NCI-H345 (cell line): ENCODE measurements at regions not wholly inside any gene's neighbourhood (a gene's known extent, or its start where the extent isn't known, plus 50 kb on each side); places are given as distances from the start of the nearest gene placed in this dataset.

Source experiments
- DNase-seq: peaks from one replicate; lab custom pipeline; 2025; lab: John Stamatoyannopoulos, UW

DNA sequence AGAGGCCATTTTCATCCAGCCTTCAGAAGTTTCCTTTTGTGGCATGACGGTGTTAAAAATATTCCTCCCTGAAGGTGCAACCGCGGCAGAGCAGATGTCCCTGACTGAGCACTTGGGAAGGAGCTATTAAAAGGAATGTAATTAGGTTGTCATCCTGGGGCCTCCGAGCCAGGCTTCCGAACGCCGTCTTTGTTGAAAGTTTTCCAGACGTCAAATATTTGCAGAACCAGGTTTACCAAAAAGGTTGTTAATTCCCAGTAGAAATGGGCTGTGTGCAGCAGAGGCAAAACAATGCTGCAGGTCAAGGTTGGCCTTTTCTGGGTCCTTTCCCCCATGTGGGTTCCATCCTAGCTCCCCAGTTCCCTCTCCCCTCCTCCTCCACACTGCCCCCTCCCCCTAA is 88.8 kb upstream of the CALM2 start:
- no peak for DNase-seq

- no peak for DNase-seq
Observed at GRCh38 chr2:47264686-47265085, 88.4 kb upstream of the CALM2 start.

DNA sequence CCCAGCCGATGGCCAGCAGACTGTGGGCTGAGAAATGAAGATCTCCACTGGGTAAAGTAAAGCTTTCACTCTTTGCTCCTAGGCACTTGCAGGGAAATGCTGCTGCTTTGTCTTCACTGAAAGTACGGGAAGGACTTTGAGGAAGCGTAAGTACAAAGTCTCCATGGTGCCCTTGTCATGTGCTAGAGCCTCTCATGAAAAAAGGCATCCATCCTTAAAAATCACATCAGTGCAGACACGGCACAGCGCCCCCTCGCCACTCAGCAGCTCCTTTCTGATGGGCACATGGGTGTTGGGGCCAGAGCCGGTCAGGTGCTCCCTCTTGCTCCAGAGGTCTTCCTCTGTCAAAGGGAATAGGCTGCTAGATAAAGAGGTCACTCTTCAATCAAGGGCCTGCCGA is 87.8 kb upstream of the CALM2 start:
- no peak for DNase-seq

DNA sequence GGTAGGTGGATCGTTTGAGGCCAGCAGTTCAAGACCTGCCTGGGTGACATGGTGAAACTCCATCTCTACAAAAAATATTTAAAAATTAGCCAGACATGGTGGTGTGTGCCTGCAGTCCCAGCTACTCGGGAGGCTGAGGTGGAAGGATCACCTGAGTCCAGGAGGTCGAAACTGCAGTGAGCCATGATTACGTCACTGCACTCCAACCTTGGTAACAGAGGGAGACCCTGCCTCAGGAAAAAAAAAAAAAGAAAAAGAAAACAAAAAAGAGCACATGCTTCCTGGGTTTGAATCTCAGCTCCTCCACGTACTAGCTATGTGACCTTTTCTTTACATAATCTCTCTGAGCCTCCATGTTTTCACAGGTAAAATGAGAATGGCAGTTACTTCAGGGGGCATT is 86.3 kb upstream of the CALM2 start:
- DNase-seq: no peak

DNA sequence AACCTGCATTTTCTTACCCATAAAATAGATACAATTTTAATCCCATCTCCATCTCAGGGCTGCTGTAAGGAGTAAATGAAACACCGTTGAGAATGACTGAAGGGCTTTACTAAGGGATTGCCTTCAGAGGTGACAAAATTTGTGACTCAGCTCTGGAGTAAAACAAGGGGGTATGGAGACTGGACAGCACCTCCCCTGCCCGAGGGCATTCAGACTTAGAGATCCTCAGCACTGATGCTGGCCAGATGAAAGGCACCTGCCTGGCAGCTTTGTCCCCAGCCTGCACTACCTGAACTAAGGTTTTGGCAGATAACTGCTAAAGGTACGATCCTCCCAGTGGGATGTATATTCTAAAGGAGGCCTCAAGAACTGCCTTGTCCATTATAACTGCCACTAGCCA is 84.7 kb upstream of the CALM2 start:
- DNase-seq: no peak

DNA sequence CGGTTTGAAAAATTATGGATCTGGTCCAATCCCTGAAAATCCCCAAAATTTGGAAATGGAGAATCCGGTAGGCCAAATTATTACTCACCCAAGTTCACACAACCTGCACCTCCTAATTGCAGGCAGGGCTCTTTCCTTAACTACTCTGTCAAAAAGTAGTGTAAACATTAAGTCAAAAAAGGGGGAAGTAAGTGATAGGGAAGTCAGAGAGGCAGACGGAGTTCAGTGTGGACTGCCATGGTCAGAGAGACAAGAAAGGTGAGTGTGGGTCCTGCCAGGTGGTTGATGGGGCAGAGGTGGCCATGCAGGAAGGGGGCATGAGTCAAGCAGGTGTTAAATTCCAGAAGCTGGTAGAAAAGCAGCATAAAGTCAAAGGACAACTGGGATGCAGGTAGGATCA is 83.5 kb upstream of the CALM2 start:
- DNase-seq: no peak

DNA sequence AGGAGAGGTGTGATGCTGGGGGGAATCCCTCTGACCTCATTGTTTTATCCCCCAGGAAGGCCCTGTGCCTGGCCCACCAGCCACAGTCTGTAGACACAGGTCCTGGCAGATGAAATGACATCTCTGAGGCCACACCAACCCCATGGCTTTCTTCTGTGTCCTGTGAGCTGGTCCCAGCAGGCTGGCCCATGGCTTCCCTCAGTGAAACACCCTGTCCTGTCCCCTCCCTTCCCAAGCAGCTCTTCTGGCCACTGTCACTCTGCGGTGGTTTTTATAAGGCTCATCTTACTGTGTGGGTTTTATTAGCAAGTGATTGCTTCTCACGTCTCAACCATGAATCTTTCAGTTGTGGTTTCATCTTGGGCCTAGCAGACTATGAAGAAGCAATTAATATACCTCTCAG is 81.6 kb upstream of the CALM2 start:
- DNase-seq: no peak

DNA sequence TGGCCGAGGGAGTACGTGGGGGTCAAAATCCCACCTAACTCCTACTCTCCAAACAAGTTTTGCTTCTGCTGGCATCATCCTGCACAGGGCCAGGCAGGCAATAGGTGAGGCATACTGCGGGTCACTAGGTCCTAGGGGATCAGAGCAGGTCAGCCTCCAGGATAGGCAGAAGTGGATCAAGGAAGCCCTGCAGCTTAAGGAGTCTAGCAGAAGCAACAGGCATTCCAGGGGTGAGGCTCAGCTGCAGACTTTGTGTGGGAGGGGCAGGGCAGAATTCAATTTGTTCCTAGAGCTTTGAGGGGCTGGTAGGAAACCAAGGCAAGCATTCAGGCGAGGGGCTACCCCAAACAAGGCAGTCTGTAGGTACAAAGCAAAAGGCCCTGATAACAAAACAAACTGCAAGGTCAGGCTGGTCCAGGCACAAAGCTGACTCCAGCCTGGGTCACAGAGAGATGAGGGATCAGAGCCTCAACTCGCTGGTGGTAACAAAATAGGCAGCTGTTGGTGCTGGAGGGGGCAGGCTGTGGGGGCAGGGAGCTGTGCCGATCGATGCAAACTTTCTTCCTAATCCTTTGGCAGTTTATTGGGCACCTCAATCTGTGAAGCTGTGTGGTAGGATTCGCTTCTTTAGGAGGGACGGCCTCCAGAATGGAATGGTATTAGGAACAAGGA is 80.2 kb upstream of the CALM2 start:
- no peak for DNase-seq

- no peak for DNase-seq
Observed at GRCh38 chr2:47255794-47256193, 79.5 kb upstream of the CALM2 start.

- no peak for DNase-seq
Observed at GRCh38 chr2:47254464-47254863, 78.2 kb upstream of the CALM2 start.

- DNase-seq: no peak
Observed at GRCh38 chr2:47253447-47253846, 77.1 kb upstream of the CALM2 start.

DNA sequence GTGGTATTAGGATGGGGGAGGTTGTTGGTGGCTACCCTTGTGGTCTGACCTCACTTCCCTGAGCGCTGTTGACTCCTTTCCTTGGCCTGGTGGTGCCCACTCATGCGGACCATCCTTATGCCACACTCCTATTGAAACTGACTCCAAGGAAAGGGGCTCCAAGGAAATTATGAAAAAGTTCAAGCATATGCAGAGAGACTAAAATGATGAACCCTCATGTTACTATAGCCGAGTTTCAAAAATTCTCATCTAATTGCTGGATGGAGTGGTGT is 75.0 kb upstream of the CALM2 start:
- DNase-seq: no peak

DNA sequence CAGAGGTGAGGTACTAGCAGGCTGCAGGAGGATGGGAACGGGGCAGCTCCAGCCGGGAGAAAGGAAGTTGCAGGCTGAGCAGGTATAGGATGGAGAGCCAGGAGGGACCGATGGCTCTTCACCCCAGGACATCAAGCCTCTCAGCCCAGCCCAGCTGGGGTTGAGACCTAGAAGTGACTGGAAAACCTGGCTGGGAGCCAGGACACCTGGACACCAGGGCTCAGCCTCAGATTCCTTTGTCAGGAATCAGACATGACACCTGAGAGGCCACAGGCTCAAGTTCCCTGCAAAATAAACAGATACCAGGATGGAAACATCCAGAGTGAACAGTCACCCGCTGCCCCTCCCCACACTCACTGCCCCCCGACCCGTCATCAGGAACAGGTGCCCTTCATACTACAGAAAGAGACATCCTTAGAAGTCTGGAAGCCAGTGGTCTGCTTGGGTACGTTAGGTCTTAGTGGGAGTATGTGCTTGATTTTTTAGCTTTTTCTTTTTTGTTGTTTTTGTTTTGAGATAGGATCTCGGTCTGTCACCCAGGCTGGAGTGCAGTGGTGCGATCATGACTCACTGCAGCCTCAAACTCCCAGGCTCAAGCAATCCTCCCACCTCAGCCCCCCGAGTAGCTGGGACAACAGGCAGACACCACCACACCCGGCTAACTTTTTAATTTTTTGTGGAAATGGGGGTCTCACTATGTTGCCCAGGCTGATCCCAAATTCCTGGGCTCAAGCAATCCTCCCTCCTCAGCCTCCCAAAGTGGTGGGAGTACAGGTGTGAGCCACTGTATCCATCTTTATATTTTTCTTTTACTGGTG is 74.5 kb upstream of the CALM2 start:
- peak; percentile 62 for DNase-seq

GRCh38 chr2:47249931-47250330 is 73.6 kb upstream of the CALM2 start:
- DNase-seq: no peak

DNA sequence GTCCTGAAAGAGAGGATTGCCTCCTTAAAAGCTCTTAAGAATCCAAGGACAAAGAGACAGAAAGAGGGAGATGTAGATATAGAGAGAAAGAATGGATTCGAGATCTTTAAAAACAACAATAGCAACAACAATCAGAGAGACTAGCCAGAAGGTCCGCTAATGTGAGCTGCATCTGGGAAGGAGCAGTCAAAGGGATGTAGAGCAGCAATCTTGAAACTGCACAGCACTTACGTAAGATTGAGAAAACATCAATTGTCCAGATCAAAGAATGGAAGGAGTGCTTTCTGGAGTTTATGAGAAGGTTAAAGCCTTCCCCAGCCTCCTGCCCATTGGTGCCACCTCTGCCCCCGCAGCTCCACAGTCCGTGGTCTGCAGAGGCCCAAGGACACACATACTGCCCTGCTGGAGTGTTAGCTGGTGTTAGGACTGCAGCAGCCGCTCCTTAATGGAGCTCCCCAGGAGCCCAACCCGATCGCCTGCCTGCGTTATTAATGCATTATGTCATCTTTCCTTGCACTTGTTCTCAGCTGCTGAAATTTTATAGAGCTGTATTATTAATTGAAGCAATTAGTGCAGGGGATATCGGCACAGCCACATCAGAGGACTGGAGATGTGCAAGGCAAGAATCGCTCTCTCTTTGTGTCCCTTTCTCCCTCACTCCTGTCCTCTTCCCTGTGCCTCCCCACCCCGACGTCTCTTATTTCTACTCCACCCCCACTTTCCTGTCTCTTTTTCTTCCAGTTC is 73.0 kb upstream of the CALM2 start:
- no peak for DNase-seq

DNA sequence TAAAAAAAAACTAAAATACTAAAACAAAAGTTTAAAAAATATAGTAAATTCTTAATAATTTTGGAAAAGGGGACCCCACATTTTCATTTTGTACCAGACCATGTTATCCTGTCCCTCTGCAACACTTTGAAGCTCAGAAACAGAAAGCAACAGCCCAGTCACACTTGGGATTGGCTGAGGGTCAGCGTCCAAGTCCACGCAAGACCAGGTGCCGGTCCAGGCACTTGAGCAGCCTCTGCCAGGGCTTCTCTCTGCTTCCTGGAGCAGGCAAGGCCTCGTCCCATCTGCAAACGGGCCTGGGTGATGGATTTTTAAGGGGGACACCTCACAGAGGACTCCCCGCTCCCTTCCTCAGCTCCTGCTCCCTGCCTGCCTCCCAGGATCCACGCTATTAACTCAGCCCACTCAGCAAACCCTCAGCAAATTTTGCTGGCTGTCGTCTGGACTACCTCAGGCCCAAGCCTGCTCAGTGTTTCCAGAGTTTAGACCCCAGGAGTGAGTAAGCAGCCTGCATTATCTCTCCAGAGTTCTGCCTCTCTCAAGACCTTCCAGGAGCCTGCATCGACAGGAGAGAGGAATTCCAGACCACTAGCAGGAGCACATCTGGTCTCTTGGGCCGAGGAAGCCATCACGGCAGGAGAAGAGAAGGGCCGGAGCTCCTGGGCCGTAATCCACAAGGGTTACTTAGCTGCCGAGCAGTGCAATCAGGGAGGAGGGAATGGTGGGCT is 67.4 kb upstream of the CALM2 start:
- no peak for DNase-seq

GRCh38 chr2:47241715-47242114 is 65.4 kb upstream of the CALM2 start:
- no peak for DNase-seq

DNA sequence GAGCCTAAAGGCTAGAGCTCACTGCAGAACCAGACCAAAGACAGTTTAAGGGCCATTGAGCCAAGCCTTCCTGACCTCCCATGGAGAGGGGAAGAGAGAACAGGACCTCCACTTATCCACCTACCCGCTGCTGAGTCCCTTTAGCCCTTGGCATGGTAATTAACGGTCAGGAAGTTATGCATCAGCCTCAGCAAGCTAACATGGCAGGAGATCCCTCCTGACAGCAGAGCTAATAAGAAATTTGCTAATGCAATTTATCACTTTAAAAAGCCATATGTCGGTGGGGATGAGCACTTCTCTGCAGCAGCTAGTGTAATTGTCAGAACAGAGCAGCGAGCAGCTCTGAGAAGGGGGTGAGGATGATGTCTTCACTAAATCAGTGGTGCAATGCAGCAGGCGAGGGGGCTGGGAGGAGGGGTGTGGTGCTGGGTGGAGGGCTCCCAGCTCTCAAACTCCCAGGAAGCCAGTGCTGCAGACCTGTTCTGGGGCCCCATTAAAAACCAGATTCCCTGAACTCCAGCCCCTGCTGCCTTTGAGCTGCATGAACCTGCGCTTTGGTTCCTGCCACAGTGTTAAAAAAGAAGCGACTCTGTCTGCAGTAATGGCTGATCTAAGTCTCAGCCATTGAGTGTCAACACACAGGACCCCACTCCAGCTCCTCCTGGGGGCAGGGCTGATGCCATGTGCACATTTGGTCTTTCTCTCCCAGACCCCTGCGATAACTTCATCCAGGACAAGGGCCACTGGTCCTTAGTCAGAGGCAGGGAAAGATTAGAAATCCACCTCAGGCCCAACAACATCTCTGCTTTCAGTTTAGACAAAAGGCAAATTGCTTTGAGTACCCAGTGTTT is 63.0 kb upstream of the CALM2 start:
- no peak for DNase-seq

- DNase-seq: no peak
Observed at GRCh38 chr2:47238638-47239037, 62.3 kb upstream of the CALM2 start.

DNA sequence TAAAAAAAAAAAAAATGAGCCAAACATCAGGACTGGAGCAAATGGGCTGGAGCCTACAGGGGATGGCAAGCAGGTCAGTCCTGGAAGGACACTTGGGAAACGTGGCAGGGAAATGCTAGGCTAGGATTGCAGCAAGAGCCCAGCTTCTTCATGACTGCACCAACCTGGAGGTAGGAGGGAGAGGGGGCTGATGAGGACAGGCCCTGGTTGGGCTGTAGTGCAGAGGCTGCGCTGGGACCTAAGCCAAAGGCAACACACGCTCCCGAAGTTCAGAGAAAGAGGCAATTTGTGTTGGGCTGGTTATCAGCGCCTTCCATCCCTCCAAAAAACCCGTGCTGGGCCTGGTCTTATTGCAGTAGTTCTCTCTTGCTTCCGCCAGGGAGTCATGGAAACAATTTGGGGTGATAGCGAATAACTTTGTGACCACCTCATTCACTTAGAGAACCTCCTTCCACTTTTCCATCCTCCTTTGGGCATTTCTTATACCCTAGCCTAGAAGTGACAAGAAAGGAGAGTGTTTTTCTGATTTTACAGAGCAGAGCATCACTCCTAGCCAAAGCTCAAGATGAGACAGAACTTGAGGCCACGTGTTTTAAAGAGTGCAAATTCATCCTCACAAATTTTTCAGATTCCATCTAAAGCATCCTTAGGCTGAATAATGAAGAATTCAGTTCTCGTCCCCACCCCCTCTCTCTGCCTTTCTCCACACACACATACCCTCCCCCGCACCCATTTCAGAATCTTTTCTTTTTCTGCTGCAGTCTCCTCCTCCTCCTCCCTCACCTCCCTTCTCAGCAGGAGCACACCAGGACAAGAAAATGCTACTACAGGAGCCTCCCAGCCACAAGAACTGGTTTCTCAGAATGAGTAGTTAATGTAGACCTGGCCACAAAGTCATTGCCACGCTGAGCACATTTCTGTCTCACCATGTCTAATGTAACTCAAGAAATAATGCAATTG is 61.3 kb upstream of the CALM2 start:
- no peak for DNase-seq
